ENCODE measurements at regions not wholly inside any gene's neighbourhood (a gene's known extent, or its start where the extent isn't known, plus 50 kb on each side); places are given as distances from the start of the nearest gene placed in this dataset.

DNA sequence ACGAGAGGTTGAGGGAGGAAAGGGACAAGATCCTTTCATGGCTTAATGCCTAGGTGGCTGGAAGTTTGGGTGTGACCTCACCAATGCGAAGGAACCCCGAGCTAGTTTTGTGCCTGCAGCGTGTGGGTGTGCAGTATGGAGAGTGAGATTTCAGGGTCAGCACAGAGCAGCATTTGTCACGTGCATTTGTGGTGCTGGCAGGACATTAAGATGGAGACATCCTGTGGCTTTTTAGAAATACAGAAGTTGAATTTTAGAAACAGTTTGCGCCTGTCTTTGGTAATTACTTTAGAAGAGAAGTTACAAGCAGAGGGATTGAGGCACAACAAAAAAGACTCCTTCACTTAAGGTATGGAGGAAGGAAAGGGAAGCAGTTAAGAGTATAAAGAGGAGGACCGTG lies 258.2 kb upstream of the THUMPD2 start (continued):
- TF ChIP-seq CBX5 (IDR thresholded peaks at IDR 0.05; ENCODE audit: low read depth, low read length) = no peak

DNA sequence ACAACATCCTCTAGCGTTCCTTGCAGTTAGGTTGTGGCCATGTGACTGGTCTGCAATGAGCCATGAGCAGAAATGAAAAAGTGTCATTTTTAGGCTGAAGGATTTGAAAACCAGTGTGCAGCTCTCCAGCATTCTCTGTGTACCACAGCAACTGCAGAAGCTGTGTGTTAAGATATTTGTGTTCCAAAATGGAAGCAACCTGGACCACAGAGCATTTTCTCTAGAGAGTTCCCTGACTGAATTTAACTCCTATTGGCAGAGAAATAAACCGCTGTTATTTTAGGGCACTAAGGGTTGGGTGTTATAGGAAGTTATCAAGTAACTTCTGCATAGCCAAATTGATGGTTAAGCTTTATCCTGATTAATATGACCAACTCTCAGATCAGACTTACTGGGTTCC lies 257.2 kb upstream of the THUMPD2 start:
- ChIA-PET CTCF (ENCODE audit: partially characterized antibody) (interaction anchor here (0.9 kb wide), 1 partner anchor 654 kb away, joined by 4 read pairs; no protein-coding TSS in a partner anchor), POLR2A (ENCODE audit: partially characterized antibody) (no interaction called here)
- Histone ChIP-seq H3K14ac (ENCODE audit: insufficient read length) (no peak overlapping the region), H3K27me3 (replicated peaks in 1 of 4; ENCODE audit: control insufficient read depth in 3 of 4, extremely low read depth in 1 of 4, insufficient read depth in 3 of 4, low read length in 3 of 4) (no peaks in the 10 kb centered on the region), H3K79me1 (ENCODE audit: low read depth, low read length) (no peaks in the 10 kb centered on the region), H3K36me3 (ENCODE audit: control insufficient read depth in 2 of 4, insufficient read depth in 4 of 4, low read length in 3 of 4) (no peaks in the 10 kb centered on the region), H3K4me3 (ENCODE audit: extremely low read depth in 1 of 4, insufficient read depth in 2 of 4, low read depth in 3 of 4, low read length in 4 of 4) (no peak overlapping the region), H3K56ac (replicated peaks; ENCODE audit: insufficient read length, low read depth, low read length) (no peak overlapping the region), H3K9me3 (ENCODE audit: insufficient read depth in 2 of 2, low read depth in 1 of 2, low read length in 1 of 2) (peaks cover 4 to 5% of the 10 kb centered on the region in 2 experiments), H3K4ac (replicated peaks; ENCODE audit: insufficient read length, low read depth, low read length) (no peak overlapping the region), H3K79me2 (ENCODE audit: control insufficient read depth in 1 of 2, insufficient read depth in 2 of 2, low read length in 2 of 2) (no peaks in the 10 kb centered on the region), H2BK15ac (ENCODE audit: low read length) (no peak overlapping the region), H2BK20ac (ENCODE audit: low read length) (no peak overlapping the region), H3K27ac (ENCODE audit: low read depth, low read length) (no peak overlapping the region), H4K5ac (ENCODE audit: insufficient read length, low read depth, low read length) (no peak overlapping the region), H4K8ac (ENCODE audit: extremely low read depth, insufficient read depth, low read length) (no peak overlapping the region), H3K18ac (ENCODE audit: extremely low read depth, low read length) (no peak overlapping the region), H2BK120ac (replicated peaks; ENCODE audit: low read depth, low read length) (no peak overlapping the region), H3K4me1 (replicated peaks in 1 of 4; ENCODE audit: control insufficient read depth in 3 of 4, insufficient read depth in 4 of 4, low read length in 3 of 4) (no peaks in the 10 kb centered on the region), H4K20me1 (replicated peaks in 1 of 2; ENCODE audit: control insufficient read depth in 1 of 2, insufficient read depth in 2 of 2, low read length in 2 of 2) (no peaks in the 10 kb centered on the region), H2BK5ac (ENCODE audit: low read depth, low read length) (no peak overlapping the region), H3K4me2 (ENCODE audit: insufficient read depth in 1 of 2, low read depth in 2 of 2, low read length in 2 of 2) (no peak overlapping the region), H4K91ac (replicated peaks; ENCODE audit: insufficient read length, low read length) (no peak overlapping the region), H3K23me2 (ENCODE audit: low read depth, low read length) (no peaks in the 10 kb centered on the region), H2AFZ (ENCODE audit: low read length) (no peak overlapping the region), H2BK12ac (ENCODE audit: low read depth, low read length) (no peak overlapping the region), H3K9ac (replicated peaks in 1 of 4; ENCODE audit: extremely low read depth in 1 of 4, low read depth in 3 of 4, low read length in 3 of 4) (no peak overlapping the region), H2AK5ac (ENCODE audit: low read depth, low read length) (no peak overlapping the region), H3K23ac (ENCODE audit: insufficient read length) (no peak overlapping the region)
- WGBS, 2 experiments (ENCODE audit: extremely low coverage in 1 of 2, insufficient coverage in 1 of 2, insufficient read length in 1 of 2, insufficient replicate concordance in 2 of 2, low coverage in 1 of 2, low lambda C conversion rate in 2 of 2, missing lambda C conversion rate in 1 of 2) = 90% methylated on average over 2 of the region's 2 CpGs; no CpG with 5 or more reads in 1 of the 2 experiments
- no peak for DNase-seq (ENCODE audit: low read depth in 1 of 2, low spot score in 2 of 2)
- FAIRE-seq = no peak
- TF ChIP-seq RBBP5 (IDR thresholded peaks at IDR 0.05; ENCODE audit: borderline replicate concordance, low read depth, low read length) (no peak), KDM1A (IDR thresholded peaks at IDR 0.05; ENCODE audit: borderline replicate concordance, low read length) (no peak), BRCA1 (IDR thresholded peaks at IDR 0.05; ENCODE audit: low read depth, low read length) (no peak), SUZ12 (IDR thresholded peaks at IDR 0.05; ENCODE audit: low read length) (no peak), TBP (IDR thresholded peaks at IDR 0.05; ENCODE audit: low read depth, low read length) (no peak), CREB1 (IDR thresholded peaks at IDR 0.05) (no peak), HDAC2 (IDR thresholded peaks at IDR 0.05; ENCODE audit: borderline replicate concordance in 1 of 2, low read depth in 2 of 2, low read length in 2 of 2) (no peak), EP300 (IDR thresholded peaks at IDR 0.05; ENCODE audit: borderline replicate concordance in 1 of 2, low read depth in 2 of 2, low read length in 2 of 2) (no peak), ASH2L (IDR thresholded peaks at IDR 0.05; ENCODE audit: low read length) (no peak), CHD1 (IDR thresholded peaks at IDR 0.05; ENCODE audit: low read depth, low read length) (no peak), YY1 (IDR thresholded peaks at IDR 0.05; ENCODE audit: low read depth, low read length) (no peak)

All from H1 (cell line).